ENCODE measurements at regions not wholly inside any gene's neighbourhood (a gene's known extent, or its start where the extent isn't known, plus 50 kb on each side); places are given as distances from the start of the nearest gene placed in this dataset.

DNA sequence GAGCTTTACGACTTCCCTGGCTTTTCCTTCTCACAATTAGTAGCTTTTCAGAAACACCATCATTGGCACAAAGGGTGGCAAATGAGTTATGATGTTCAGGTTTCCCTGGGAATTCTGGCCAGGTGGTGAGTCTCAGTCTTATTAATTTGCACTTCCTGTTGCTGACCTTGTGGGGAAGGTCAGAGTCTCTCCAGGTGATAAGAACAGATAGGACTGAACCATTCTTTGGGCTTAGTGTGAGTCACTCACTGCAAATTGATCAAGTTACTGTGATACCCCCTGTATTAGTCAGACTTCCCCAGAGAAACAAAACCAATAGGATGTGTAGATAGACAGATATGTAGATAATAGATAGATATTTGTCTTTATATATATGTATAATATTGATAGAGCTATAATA is 53.8 kb upstream of the RANBP3L start:
- DNase-seq, result no peak

- DNase-seq, result no peak
Observed at GRCh38 chr5:36356915-36357314, 55.2 kb upstream of the RANBP3L start.

DNA sequence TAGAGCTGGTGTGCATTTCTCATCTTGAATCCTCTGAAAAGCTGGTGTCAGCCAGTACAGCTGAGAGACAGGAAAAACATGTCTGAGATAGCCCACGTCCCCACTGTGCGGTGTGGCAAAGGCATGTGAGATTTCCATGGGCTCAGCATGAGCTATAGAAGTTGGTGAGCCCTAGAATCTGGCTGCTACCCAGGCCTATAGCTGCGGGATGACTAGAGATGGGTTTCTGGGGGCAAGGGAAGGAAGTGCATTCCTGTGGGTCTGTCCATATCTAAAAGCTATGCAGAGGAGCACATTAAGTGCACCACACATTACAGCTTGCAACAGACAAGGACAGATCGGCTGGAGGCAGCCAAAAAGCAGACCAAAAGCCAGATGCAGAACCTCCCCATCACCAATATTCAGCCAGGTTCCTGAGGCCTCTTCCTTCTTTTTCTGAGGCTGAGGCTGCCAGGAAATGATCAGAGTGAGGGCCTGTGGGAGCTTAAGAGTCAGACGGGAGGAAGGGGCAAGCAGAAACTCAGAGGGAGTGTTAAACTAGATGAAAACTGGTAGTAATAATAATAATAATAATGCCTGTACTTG is 55.8 kb upstream of the RANBP3L start:
- no peak for DNase-seq

- DNase-seq, result no peak
Observed at GRCh38 chr5:36359267-36359666, 57.6 kb upstream of the RANBP3L start.

- no peak for DNase-seq
Observed at GRCh38 chr5:36360307-36360706, 58.6 kb upstream of the RANBP3L start.

DNA sequence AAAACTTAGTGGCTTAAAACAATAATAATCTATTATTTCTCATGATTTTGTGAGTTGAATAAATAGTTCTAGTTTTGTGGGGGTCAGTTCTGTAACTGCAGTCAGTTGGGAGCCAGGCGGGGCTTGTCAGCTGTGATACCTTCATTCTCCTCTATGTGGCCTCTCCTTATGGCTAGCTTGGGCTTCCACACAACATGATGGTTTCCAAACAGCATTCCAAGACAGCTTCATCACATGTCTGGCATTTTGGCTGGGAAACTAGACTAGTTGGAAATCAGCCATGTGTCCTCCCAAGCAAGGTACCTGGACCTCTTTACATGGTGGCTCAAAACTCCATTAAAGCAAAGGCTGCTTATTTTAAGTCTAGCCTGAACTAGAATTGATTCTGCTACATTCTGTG is 61.4 kb upstream of the RANBP3L start:
- no peak for DNase-seq

DNA sequence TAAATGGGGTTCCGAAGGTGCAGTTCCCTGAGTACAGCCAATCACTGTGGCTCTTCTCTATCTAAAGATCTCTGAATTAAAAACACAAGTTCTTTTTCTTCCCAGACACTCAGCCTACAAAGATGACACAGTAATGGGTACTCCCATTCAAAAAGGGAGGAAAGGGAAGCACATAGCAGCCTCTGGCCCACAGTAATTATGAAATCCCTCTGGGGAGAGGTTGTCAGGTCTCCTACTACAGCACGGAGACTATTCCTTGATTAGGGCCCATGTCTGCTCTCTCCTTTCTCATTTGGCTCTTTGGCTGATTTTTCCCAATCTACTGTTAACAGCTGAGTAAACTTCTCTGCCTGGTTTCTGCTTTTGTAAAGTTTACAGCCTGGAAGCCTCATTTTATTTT is 62.0 kb upstream of the RANBP3L start:
- DNase-seq, result no peak

GRCh38 chr5:36364473-36364872 is 62.8 kb upstream of the RANBP3L start:
- DNase-seq, result no peak

DNA sequence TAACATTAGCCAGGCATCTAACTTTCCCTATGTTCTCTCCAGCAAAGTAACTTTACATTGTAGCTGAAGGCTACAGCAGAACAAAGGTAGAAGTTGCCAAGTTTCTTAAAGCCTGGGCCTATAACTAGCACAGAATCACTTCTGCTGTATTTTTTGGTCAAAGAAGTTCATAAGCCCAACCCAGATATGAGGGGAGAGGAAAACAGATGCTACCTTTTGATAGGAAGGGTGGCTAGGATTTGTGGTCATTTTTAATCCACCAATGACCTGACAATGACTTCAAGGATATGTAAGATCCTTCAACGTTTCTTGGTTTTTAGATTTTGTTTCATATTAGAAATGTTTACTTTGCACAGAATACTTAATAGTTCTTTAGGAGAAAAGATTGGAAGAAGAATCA is 64.2 kb upstream of the RANBP3L start:
- no peak for DNase-seq

DNA sequence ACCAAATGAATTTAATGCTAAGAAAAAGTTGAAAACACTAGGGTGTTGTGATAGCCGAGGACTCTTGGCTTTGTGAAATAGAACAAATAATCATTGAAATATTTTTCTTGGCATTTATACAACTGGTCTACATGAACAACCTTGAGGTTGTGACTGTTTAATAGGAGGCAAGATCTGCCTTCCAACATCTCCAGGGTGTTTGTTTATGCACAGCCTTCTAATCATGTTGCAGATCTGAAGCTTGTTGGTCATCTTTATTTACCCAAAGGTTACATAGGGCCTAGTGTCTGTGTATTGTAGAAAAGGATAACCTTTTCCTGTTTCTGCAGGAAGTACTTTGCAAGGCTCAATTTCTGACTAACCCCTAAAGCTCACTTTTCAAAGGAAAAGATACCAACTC is 65.2 kb upstream of the RANBP3L start:
- no peak for DNase-seq

- no peak for DNase-seq
Observed at GRCh38 chr5:36367524-36367923, 65.8 kb upstream of the RANBP3L start.

DNA sequence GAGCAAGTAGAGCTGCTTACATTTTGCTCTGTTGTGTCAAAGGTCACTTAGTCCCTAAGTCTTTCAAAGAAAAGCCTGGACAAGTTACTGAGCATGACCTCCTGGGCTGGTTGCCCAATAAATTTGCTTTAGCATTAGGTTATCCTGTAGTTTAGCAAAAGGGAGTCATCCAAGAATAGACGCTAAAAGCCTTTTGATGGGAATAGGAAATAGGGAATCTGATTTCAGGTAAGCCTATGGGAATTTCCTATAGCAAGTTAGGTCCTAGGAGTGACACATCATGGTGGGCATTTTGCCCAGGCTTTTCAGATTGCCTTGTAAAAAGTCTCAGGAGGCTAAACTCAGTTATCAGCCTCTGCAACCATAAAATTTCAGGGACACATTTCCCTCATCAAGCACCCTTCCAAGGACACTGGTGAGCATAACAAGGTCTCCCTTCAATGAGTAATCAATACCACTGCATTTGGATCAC is 67.6 kb upstream of the RANBP3L start:
- no peak for DNase-seq

- DNase-seq, result no peak
Observed at GRCh38 chr5:36370073-36370472, 68.4 kb upstream of the RANBP3L start.

GRCh38 chr5:36371366-36371765 is 69.7 kb upstream of the RANBP3L start:
- no peak for DNase-seq

- DNase-seq, result no peak
Observed at GRCh38 chr5:36373527-36374086, 71.9 kb upstream of the RANBP3L start.

- DNase-seq, result no peak
Observed at GRCh38 chr5:36374266-36374862, 72.7 kb upstream of the RANBP3L start.

DNA sequence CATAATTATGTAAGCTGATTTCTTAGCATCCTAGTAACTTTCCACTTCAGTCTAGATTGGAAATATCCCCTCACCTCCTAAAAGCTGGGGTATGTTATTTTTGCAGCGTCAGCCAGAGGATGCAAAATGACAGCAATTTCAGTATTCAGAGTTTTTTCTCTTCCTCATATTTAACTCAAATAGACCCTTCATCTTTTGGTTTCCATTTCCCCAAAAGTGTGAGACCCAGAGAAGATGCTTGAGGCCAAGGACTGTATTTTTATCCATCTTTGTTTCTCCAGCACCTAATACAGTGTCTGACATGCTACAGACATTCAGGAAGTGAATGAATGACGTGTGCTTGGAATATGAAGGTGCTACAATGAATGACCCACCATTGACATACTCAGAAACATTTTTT is 75.5 kb upstream of the RANBP3L start:
- DNase-seq, result no peak

- DNase-seq, result no peak
Observed at GRCh38 chr5:36378551-36378950, 76.8 kb upstream of the RANBP3L start.

GRCh38 chr5:36382890-36383289 is 81.2 kb upstream of the RANBP3L start:
- no peak for DNase-seq

GRCh38 chr5:36383942-36384341 is 82.2 kb upstream of the RANBP3L start:
- no peak for DNase-seq

- no peak for DNase-seq
Observed at GRCh38 chr5:36384845-36385244, 83.1 kb upstream of the RANBP3L start.

DNA sequence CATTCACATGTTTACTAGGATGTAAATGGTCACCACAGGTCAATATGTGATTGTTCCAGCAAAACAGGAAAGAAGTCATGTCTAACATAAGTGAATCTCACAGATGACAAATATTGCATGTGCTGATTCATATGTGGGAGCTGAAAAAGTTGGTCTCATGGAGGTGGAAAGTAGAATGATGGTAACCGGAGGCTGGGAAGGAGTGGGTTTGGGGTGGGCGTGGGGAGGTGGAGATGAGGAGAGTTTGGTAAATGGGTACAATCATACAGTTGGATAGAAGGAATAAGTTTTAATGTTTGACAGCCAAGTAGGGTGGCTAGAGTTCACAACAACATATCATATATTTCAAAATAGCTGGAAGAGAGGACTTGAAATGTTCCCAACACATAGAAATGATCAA is 83.8 kb upstream of the RANBP3L start:
- DNase-seq, result no peak

DNA sequence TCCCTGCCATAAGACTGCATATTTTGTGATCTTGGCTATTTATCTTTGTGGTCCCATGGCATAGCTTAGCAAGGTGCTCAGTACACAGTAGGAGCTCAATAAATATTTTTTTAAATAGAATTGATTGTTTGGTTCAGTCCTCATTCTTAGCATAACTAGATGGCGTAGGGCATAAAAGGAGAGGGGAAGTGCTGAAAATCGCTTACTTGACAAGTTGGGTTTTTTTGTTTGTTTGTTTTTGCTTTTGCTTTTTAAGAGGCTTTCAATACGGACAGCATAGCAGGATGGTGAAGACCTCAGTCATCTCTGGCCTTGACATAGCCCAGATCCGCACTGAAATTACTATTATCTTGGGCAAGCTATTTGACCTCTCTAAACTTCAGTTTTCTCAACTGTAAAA is 86.6 kb upstream of the RANBP3L start:
- DNase-seq, result no peak

DNA sequence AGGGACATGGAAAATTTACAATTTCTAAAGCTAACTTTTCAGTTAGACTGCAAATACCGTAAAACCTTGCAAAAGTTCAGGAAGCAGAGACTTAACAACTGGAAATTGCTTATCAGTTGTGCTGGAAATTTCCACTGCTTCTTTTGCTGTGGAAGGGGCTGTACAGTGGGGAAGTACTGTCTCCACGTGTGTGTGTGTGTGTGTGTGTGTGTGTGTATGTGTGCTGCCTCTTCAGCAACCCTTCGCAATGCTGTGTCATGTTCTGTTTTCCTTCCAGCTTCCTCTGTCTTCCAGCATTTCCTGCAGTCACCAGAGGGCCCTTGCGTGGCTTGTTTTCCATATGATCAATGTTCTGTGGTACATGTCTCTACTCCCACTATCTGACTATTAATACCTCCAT is 87.5 kb upstream of the RANBP3L start:
- DNase-seq, result no peak

DNA sequence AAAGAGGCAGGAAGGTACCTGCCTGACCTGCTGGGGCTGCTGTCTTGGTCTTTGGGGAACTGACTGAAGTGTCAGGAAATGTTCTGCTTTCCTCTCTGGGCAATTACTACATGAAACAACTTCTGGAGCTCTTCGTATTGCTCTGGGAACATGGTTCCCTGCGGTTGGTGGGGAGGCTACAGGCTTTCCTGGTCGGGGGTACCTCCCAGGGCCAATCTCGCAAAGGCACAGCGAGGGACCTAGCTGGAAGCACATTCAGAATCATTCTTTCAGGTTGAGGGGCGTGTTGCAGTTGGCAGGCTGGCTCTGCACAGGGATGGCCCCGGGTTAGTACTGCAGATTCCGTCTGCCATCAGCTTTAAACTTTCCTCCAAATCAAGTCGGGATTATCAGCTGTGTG is 88.9 kb upstream of the RANBP3L start:
- no peak for DNase-seq

Measured in NCI-H2029 (cell line).